H1 (cell line): ENCODE measurements at regions not wholly inside any gene's neighbourhood (a gene's known extent, or its start where the extent isn't known, plus 50 kb on each side); places are given as distances from the start of the nearest gene placed in this dataset.
A peak's percentile ranks its signal among the peaks of the same experiment; 100 is the strongest.

Source experiments
- CTCF ChIA-PET: fragments of 300-600 bp; sonication (Branson Sonifier 250); formaldehyde crosslinking; loops from one replicate; lab custom pipeline; 2021; ENCODE audit not compliant: partially characterized antibody; lab: Charles Lee
- POLR2A ChIA-PET: fragments of 300-600 bp; sonication (Branson Sonifier 250); formaldehyde crosslinking; loops from one replicate; lab custom pipeline; 2021; ENCODE audit warnings: inconsistent platforms; ENCODE audit not compliant: partially characterized antibody; lab: Charles Lee
- DNase-seq, 2 experiments: peaks; one replicate each; pipeline versions ENCODE4 v3.0.0 to v3.0.0-alpha.2; 2010 to 2022; ENCODE audit warnings: low spot score in 2 of 2, low read depth in 1 of 2, mixed read lengths in 1 of 2
- FAIRE-seq: peaks from 2 replicates; lab custom pipeline; 2011; peaks lifted over from hg19 to GRCh38; lab: Jason Lieb, UNC
- H2AFZ ChIP-seq: 2 replicates; pipeline ENCODE4 v1.8.1; 2012; ENCODE audit warnings: low read length, inconsistent platforms
- H2AK5ac ChIP-seq: 2 replicates; pipeline ENCODE4 v1.6.1; 2013; ENCODE audit warnings: low read depth, low read length
- H2BK120ac ChIP-seq: replicated peaks from 2 replicates; pipeline ENCODE3; 2013; ENCODE audit warnings: low read depth, low read length, inconsistent platforms
- H2BK12ac ChIP-seq: 2 replicates; pipeline ENCODE4 v1.6.1; 2013; ENCODE audit warnings: low read depth, low read length
- H2BK15ac ChIP-seq: 2 replicates; pipeline ENCODE4 v1.6.1; 2013; ENCODE audit warnings: low read length
- H2BK20ac ChIP-seq: 2 replicates; pipeline ENCODE4 v1.6.1; 2013; ENCODE audit warnings: low read length
- H2BK5ac ChIP-seq: 2 replicates; pipeline ENCODE4 v1.6.1; 2013; ENCODE audit warnings: low read depth, low read length
- H3K14ac ChIP-seq: 2 replicates; pipeline ENCODE4 v1.6.1; 2013; ENCODE audit warnings: inconsistent platforms; ENCODE audit not compliant: insufficient read length
- H3K18ac ChIP-seq: 2 replicates; pipeline ENCODE4 v1.6.1; 2013; ENCODE audit warnings: low read length; ENCODE audit errors: extremely low read depth
- H3K23ac ChIP-seq: 2 replicates; pipeline ENCODE4 v1.6.1; 2013; ENCODE audit warnings: inconsistent platforms; ENCODE audit not compliant: insufficient read length
- H3K23me2 ChIP-seq: 2 replicates; pipeline ENCODE4 v1.6.1; 2013; ENCODE audit warnings: low read depth, low read length
- H3K27ac ChIP-seq: 2 replicates; pipeline ENCODE4 v1.6.1; 2011; ENCODE audit warnings: low read depth, low read length, inconsistent platforms
- H3K27me3 ChIP-seq, 4 experiments: replicated peaks in 1 of 4; 1 replicate in 1 of 4; 2 replicates in 3 of 4; pipeline versions ENCODE4 v1.6.1 to v1.8.1; 2011 to 2013; ENCODE audit warnings: low read length in 3 of 4, mild to moderate bottlenecking in 3 of 4, inconsistent platforms in 2 of 4, mixed read lengths in 2 of 4, moderate library complexity in 1 of 4; ENCODE audit not compliant: control insufficient read depth in 3 of 4, insufficient read depth in 3 of 4; ENCODE audit errors: extremely low read depth in 1 of 4
- H3K36me3 ChIP-seq, 4 experiments: 2 replicates each; pipeline versions ENCODE4 v1.6.1 to v1.8.1; 2011 to 2013; ENCODE audit warnings: mild to moderate bottlenecking in 4 of 4, low read length in 3 of 4, moderate library complexity in 2 of 4, control low read depth in 1 of 4, inconsistent platforms in 1 of 4; ENCODE audit not compliant: insufficient read depth in 4 of 4, control insufficient read depth in 2 of 4
- H3K4ac ChIP-seq: replicated peaks from 2 replicates; pipeline ENCODE3; 2013; ENCODE audit warnings: low read length, low read depth, mixed read lengths, inconsistent platforms; ENCODE audit not compliant: insufficient read length
- H3K4me1 ChIP-seq, 4 experiments: replicated peaks in 1 of 4; 1 replicate in 1 of 4; 2 replicates in 3 of 4; pipeline versions ENCODE4 v1.6.1 to v1.8.1; 2011 to 2013; ENCODE audit warnings: low read length in 3 of 4, inconsistent platforms in 2 of 4, mixed read lengths in 1 of 4; ENCODE audit not compliant: insufficient read depth in 4 of 4, control insufficient read depth in 3 of 4
- H3K4me2 ChIP-seq, 2 experiments: 2 replicates each; pipeline versions ENCODE4 v1.6.1 to v1.8.1; 2011 to 2013; ENCODE audit warnings: low read depth in 2 of 2, low read length in 2 of 2, control low read depth in 1 of 2, inconsistent platforms in 1 of 2, mild to moderate bottlenecking in 1 of 2; ENCODE audit not compliant: insufficient read depth in 1 of 2
- H3K4me3 ChIP-seq, 4 experiments: fragments of 200-600, 300-600 bp in 1 of 4; sonication (generic), shearing (Covaris generic), sonication (Bioruptor Twin) in 1 of 4; 2 replicates each; pipeline versions ENCODE4 v1.5.1 to v1.8.1; 2011 to 2016; ENCODE audit warnings: low read length in 4 of 4, low read depth in 3 of 4, control low read depth in 2 of 4, inconsistent platforms in 2 of 4, mild to moderate bottlenecking in 2 of 4, mixed read lengths in 1 of 4, moderate library complexity in 1 of 4; ENCODE audit not compliant: insufficient read depth in 2 of 4; ENCODE audit errors: extremely low read depth in 1 of 4
- H3K56ac ChIP-seq: replicated peaks from 2 replicates; pipeline ENCODE3; 2013; ENCODE audit warnings: low read depth, mild to moderate bottlenecking, mixed read lengths, low read length, inconsistent platforms; ENCODE audit not compliant: insufficient read length
- H3K79me1 ChIP-seq: 2 replicates; pipeline ENCODE4 v1.6.1; 2013; ENCODE audit warnings: low read depth, low read length, control low read depth
- H3K79me2 ChIP-seq, 2 experiments: 2 replicates each; pipeline versions ENCODE4 v1.6.1 to v1.8.1; 2012 to 2013; ENCODE audit warnings: low read length in 2 of 2, mild to moderate bottlenecking in 2 of 2, inconsistent platforms in 1 of 2; ENCODE audit not compliant: insufficient read depth in 2 of 2, control insufficient read depth in 1 of 2
- H3K9ac ChIP-seq, 4 experiments: replicated peaks in 1 of 4; 1 replicate in 1 of 4; 2 replicates in 3 of 4; pipeline versions ENCODE4 v1.6.1 to v1.8.1; 2011 to 2013; ENCODE audit warnings: low read depth in 3 of 4, low read length in 3 of 4, control low read depth in 2 of 4, mild to moderate bottlenecking in 2 of 4, moderate library complexity in 2 of 4, inconsistent platforms in 1 of 4; ENCODE audit errors: extremely low read depth in 1 of 4
- H3K9me3 ChIP-seq, 2 experiments: 2 replicates each; pipeline versions ENCODE4 v1.6.1 to v1.8.1; 2012 to 2013; ENCODE audit warnings: mild to moderate bottlenecking in 2 of 2, moderate library complexity in 2 of 2, control low read depth in 1 of 2, inconsistent platforms in 1 of 2, low read depth in 1 of 2, low read length in 1 of 2, mixed read lengths in 1 of 2; ENCODE audit not compliant: insufficient read depth in 2 of 2
- H4K20me1 ChIP-seq, 2 experiments: replicated peaks in 1 of 2; 2 replicates each; pipeline versions ENCODE3 to v1.8.1; 2011 to 2013; ENCODE audit warnings: inconsistent platforms in 2 of 2, low read length in 2 of 2, mild to moderate bottlenecking in 1 of 2; ENCODE audit not compliant: insufficient read depth in 2 of 2, control insufficient read depth in 1 of 2
- H4K5ac ChIP-seq: 2 replicates; pipeline ENCODE4 v1.6.1; 2013; ENCODE audit warnings: low read length, low read depth, mixed read lengths, inconsistent platforms; ENCODE audit not compliant: insufficient read length
- H4K8ac ChIP-seq: 2 replicates; pipeline ENCODE4 v1.8.0; 2013; ENCODE audit warnings: mild to moderate bottlenecking, moderate library complexity, low read length, inconsistent platforms; ENCODE audit not compliant: insufficient read depth; ENCODE audit errors: extremely low read depth
- H4K91ac ChIP-seq: replicated peaks from 2 replicates; pipeline ENCODE3; 2013; ENCODE audit warnings: low read length, mixed read lengths, inconsistent platforms; ENCODE audit not compliant: insufficient read length
- GTF2F1 ChIP-seq: IDR thresholded peaks from 2 replicates; pipeline ENCODE4 v1.6.1; 2012; ENCODE audit warnings: low read depth, low read length, improper control_type of control experiment, borderline replicate concordance
- SAP30 ChIP-seq: fragments of 300-600 bp; sonication (generic); IDR thresholded peaks from 2 replicates; pipeline ENCODE4 v1.7.1; 2012; ENCODE audit warnings: low read length, moderate library complexity, mild to moderate bottlenecking, inconsistent platforms; ENCODE audit not compliant: insufficient read depth, insufficient replicate concordance
- ZNF274 ChIP-seq: IDR thresholded peaks from 2 replicates; pipeline ENCODE4 v1.7.0; 2012; ENCODE audit warnings: low read length, borderline replicate concordance; ENCODE audit errors: extremely low read depth
- whole genome bisulfite sequencing, 2 experiments: shearing (Covaris generic) in 1 of 2; methylation state at CpG; one replicate each; pipeline versions ENCODE4 v1.1.6 to v1.1.7; 2013 to 2015; ENCODE audit warnings: low lambda C conversion rate in 2 of 2, mixed read lengths in 2 of 2, inconsistent platforms in 1 of 2, low coverage in 1 of 2, missing lambda C conversion rate in 1 of 2; ENCODE audit not compliant: insufficient replicate concordance in 2 of 2, insufficient coverage in 1 of 2, insufficient read length in 1 of 2; ENCODE audit errors: extremely low coverage in 1 of 2, missing lambda C conversion rate in 1 of 2; 5-methylcytosine and 5-hydroxymethylcytosine counted together
- TF ChIP-seq, protein P1 (sequence below): IDR thresholded peaks from 2 replicates; pipeline ENCODE4 v1.6.1; 2012; ENCODE audit warnings: inconsistent platforms

DNA sequence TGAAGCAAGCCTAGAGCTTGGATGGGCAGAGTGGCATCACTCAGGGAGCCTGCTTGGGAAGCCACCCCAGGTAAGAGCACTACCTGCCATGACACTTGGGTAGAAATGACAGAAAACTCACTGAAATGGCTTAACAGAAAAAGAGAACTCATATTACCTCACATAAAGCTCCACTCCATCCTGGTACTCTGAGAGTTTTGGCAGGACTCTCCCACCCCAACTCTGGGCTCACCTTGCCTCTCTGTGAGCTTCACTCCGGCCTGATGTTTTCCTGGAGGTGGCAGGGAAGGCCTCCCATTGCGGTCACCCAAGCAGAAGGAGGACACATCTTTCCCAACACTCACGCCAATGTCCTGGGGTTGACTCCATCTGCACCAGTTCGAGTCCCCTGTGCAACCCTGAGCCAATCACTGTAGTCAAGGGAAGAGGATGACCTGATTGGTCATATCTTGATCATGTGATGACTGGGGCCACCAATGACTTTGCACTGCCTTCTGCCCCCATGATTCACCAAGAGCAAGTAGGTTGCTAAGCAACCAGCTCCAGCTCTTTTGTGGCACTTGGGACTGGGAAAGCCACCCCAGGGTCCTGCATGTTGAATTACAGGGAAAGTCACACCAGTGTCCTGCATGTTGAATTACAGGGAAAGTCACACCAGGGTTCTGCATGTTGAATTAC is 446.1 kb upstream of the SULF2 start:
- H2BK12ac ChIP-seq, result no peak overlapping the region
- no peak overlapping the region for H3K23ac ChIP-seq
- no peaks in the 10 kb centered on the region for H3K23me2 ChIP-seq
- no peak overlapping the region for H2BK120ac ChIP-seq
- ChIA-PET POLR2A (interaction anchor here (0.6 kb wide), 1 partner anchor 1057 kb away, joined by 3 read pairs; no protein-coding TSS in a partner anchor), CTCF (no interaction called here)
- peaks cover 0 to 7% (median 0%) of the 10 kb centered on the region in 4 experiments; a peak in 1 of 7 replicates for H3K4me1 ChIP-seq
- H3K9me3 ChIP-seq, result peaks cover 0 to 9% of the 10 kb centered on the region in 2 experiments; a peak in 2 of 4 replicates
- no peaks in the 10 kb centered on the region for H3K27me3 ChIP-seq
- no peak for DNase-seq
- no peak overlapping the region for H2BK15ac ChIP-seq
- H3K4me3 ChIP-seq, result no peak overlapping the region
- no peak overlapping the region for H2AFZ ChIP-seq
- no peak overlapping the region for H2BK5ac ChIP-seq
- H3K27ac ChIP-seq, result no peak overlapping the region
- no peaks in the 10 kb centered on the region for H3K79me2 ChIP-seq
- H2BK20ac ChIP-seq, result no peak overlapping the region
- no peaks in the 10 kb centered on the region for H3K79me1 ChIP-seq
- no peak overlapping the region for H3K4me2 ChIP-seq
- no peak overlapping the region for H3K4ac ChIP-seq
- FAIRE-seq, result no peak
- H3K14ac ChIP-seq, result no peak overlapping the region
- no peaks in the 10 kb centered on the region for H3K36me3 ChIP-seq
- H3K18ac ChIP-seq, result no peak overlapping the region
- 70% methylated on average over 4 of the region's 4 CpGs; no CpG with 5 or more reads in 1 of the 2 experiments for WGBS, 2 experiments
- no peak overlapping the region for H4K8ac ChIP-seq
- H3K9ac ChIP-seq, result no peak overlapping the region
- TF ChIP-seq SAP30 (no peak), ZNF274 (peak; percentile 56; the same call in 1 of the 2 replicates), GTF2F1 (no peak)
- TF ChIP-seq, protein P1, sequence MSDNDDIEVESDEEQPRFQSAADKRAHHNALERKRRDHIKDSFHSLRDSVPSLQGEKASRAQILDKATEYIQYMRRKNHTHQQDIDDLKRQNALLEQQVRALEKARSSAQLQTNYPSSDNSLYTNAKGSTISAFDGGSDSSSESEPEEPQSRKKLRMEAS, result no peak
- TF ChIP-seq, all 59 proteins: peak for 1
- no peak overlapping the region for H2AK5ac ChIP-seq
- H4K91ac ChIP-seq, result no peak overlapping the region
- no peak overlapping the region for H4K5ac ChIP-seq
- H3K56ac ChIP-seq, result no peak overlapping the region
- no peaks in the 10 kb centered on the region for H4K20me1 ChIP-seq
